ENCODE measurements at regions not wholly inside any gene's neighbourhood (a gene's known extent, or its start where the extent isn't known, plus 50 kb on each side); places are given as distances from the start of the nearest gene placed in this dataset.

DNA sequence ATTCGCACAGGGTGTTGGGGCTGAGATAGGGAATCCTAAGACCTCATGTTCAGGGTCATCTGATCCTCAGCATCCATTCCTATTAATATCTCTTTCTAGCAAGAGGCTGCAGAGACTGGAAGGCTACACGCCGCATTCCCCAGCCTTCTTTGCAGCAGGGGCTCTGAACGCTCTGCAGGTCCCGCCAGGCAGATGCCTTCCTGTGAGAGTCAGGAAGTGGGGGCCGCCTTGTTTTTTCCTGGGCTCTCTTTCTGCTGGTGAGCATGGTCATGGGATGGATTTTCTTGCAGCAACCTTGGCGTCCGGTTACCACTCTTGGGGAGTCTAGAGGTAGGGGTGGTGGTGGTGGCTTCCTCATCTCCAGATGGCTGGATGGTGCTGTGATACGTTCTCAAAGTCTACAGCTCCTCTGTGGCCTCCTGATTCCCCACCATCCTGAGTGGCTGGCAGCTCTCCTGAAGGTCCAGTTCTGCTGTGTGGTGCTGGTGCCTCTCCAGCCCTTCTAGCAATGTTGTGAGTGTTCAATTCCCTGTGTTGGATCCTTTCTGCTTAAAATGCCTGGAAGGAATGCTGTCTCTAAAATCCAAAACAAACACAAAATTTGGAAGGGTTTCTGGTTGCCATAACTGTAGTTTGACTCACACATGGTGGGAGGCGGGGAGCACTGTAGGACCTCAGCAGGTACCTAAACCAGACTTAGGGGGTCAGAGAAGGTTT, 111.9 kb downstream of the CEBPB start:
- DNase-seq, result no peak

DNA sequence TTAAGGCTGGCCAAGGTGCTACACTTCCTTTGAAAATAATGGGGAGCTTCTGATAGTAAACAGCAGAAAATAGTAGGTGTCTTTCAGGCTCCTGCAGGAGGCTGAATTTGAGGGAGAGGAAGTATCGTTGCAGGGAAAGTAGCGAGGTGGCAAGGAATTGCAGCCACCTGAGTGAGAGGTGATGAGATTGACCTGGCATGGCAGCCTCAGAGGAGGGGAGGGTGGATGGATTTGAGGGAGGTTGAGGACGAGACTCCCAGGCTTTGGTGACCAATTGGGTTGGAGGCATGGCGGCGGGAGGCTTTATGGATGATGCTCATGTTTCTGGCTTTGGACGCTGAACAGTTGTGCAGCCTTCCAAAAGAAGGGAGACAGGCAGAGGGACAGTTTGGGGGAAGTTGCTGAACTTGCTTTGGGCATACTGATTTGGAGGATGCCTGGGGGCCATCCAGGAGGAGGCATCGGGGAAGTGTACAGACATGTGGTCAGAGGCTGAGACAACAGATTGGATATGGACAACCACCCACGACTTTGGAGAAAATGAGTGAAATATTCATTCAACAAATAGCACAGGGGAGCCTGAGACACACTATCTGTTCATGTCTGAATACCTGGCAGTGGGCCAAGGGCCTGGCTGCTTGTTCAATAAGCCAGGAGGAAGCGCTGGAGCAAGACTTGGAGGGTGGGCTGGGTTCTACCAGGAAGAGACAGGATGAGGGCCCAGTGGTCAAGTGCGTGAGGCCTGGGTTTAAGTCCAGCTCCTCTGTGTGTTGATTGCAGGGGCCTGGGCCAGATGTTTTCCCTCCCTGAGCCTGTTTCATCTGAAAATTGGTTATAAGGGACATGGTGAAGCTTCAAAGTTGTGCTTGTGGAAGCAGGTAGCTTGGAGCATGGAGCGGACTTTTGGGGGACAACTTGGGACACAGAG, 113.2 kb downstream of the CEBPB start:
- no peak for DNase-seq

DNA sequence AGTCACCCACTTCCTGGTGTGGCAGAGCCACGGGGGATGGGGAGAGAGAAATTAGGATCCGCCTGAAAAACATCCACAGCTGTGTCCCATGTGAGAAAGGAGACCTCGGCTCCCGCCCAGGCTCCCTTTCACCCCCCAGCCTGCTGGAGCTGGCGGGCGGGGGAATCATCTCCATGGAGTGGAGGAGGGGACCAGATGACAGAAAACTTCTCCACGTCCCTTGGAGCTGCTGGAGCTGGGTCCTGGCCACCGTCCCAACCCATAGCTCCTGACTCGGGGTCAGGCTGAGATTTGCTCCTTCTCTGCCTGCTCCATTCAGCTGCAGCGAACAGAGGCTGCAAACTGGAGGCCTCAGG, 113.8 kb downstream of the CEBPB start:
- DNase-seq, result no peak

DNA sequence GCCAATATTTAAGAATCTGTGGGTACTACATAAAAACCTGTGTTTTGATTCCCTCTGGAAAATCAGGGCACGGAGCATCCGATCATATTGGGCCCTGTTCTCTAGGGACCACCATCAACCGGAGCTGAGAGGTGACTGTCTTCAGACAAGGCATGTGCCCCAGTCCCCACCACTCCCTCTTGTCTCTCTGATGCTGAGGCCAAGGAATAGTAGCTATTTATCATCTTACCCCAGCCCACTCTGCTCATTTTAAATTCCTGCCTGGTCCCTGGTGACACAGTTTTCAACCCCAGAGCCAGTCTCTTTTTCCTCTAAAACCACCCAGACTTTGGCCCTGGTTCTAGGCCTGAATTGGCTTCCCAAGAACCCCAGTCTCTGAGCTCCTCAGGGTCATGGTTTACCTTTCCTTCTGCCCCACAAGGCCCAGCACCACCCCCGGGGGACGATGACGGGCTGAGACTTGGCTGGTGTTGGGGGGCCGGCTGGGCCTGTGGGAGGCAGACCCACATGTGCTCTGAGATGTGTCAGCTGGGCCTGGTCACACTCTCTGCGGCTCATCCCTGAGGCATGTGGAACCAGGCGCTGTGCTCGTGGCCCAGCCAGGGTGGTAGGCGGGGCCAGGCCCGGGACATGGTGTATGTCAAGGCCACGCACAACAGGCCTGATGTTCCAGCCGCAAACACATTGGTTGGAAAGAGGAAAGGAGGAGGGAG, 114.4 kb downstream of the CEBPB start:
- no peak for DNase-seq

DNA sequence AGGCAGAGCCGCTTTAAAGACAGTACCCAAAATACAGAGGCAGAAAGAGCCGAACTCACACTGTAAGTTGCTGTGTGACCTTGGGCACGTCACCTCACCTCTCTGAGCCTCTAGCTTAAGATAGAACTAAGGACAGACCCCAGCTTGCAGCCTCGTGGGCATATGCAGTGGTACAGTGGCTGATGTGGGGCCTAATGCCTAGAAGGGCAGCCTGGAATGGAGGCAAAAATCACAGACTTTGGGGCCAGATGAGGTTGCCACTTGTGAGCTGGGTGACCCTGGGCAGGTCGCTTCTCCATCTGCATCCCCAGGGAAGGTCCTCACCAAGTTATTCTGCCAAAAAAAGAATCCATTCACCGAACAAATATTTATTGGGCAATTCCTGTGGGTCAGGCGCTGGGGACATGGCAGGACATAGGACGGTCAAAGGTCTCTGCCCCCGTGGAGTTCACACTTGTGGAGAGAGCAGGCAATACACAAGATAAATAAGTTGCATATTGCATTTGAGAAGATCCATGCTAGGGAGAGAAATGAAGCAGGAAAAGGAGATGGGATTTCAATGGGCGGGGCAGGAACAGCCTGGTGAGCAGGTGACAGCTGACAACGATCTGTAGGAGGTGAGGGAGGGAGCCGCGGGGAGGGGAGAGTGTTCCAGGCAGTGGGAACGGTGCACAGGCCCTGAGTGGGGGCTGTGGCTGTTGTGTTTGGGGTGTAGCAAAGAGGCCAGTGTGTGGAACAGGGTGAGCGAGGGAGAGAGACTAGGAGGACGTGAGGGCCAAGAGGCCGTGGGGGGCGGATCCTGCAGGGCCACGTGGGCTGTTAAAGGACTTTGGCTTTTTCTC, 115.2 kb downstream of the CEBPB start:
- DNase-seq, result no peak

DNA sequence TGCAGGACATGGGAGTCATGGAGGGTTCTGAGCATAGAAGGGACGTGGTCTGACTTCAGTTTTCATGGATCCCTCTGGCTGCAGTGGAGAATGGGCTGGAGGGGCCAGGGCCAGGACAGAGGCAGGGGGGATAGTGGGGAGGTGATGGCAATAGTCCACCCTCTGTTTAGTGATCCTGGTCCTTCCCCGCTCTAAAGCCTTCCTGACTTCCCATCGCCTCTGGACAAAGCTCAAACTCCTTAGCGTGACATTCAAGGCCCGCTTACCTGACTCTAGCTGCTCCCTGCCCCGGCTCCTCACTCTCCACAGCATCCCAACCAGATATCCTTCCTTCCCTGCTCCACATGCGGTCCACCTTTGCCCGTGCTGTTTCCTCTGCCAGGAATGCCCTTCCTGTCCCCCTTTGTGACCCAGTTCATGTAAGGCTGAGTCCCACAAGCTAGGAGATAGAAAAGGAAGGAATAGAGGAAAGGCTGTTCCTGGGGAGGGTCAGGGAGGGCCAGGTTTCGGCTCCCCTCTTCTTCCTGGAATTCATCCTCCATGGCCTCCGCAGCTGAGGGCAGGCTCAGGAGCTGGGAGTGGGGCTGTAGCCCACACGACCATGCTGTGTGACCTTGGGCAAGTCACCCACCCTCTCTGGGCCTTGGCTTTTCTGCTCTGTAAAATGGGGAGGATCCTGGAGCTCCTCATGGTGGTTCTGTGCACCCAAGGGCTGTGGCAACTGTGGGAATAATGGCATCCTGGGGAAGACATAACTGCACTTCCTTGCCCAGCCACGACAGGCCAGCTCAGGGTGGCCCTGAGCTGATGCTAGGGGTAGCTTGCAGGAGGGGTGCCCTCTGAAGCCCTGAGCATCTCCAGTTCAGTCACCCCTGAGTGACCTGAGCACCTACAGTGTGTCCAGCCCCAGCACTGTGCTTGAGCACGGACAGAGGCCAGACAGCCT, 116.1 kb downstream of the CEBPB start:
- DNase-seq, result no peak

DNA sequence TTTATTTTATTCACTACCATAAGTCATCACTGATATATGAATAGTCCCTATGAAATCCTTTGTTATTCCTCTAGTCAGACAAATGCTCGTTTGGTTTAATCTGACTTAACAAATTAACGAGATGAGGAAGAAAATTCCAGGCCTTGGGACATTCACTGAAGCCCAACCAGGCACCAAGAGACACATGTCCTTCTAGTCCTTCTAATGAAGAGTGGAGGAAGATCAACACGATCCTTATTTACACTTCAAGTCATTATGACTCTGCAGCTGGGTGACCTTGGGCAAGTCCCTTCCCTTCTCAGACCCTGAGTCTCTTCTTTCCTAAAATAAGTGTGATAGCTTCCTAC, 117.5 kb downstream of the CEBPB start:
- DNase-seq, result no peak

DNA sequence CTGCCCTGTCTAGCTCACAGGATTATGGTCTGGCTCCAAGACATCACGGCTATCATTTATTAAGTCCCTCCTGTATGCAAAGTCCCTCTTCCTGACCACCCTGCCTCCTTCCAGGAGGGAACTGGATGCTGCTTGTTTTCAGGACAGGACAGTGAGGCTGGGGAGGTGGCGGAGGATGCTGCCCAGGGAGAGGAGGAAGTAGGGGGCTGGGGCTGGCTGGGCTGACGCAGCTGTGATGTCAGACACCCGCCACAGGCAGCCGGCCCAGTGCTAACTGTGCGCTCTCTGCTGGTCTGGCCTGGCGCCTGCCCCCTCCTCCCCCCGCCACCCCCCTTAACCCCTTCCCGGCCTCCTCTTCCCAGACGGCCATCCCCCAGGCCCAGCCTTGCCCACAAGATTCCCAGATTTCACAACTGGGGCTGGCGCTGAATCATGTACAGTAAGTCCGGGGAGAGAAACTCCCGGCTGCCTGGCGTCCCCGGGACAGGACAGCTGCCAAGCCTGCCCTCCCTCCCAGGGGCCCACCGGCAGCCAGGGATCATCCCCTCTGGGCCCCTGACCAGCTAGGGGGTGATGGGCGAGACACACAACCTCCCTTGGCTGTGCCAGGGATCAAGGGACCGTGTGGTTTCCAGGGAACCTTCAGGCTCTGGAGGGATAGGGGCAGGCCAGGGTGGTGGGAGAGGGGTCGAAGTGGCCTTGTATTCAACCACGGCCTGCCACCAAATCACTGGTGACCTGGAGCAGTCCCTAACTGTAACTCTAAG, 118.1 kb downstream of the CEBPB start:
- DNase-seq, result no peak

DNA sequence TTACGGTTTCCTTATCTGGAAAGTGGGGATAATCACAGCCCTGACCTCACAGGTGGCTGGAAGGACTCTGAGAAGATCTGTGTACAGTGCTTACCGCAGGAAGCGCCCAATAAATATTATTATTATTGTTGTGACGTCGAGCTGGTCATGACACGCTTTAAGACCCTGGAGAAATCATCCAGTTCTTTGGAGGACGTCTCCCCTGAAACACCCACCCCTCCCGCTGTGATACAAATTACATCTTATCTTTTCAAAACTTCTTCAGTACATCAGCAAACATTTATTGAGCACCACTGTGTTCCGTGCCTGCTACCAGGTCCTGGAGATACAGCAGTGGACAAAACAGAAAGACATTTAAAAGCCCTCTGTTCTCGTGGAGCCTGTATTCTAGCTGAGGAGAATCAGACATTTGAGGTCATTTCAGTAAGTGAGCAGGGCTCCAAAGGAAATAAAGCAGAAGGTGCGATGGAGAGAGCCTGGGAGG, 118.7 kb downstream of the CEBPB start:
- no peak for DNase-seq

DNA sequence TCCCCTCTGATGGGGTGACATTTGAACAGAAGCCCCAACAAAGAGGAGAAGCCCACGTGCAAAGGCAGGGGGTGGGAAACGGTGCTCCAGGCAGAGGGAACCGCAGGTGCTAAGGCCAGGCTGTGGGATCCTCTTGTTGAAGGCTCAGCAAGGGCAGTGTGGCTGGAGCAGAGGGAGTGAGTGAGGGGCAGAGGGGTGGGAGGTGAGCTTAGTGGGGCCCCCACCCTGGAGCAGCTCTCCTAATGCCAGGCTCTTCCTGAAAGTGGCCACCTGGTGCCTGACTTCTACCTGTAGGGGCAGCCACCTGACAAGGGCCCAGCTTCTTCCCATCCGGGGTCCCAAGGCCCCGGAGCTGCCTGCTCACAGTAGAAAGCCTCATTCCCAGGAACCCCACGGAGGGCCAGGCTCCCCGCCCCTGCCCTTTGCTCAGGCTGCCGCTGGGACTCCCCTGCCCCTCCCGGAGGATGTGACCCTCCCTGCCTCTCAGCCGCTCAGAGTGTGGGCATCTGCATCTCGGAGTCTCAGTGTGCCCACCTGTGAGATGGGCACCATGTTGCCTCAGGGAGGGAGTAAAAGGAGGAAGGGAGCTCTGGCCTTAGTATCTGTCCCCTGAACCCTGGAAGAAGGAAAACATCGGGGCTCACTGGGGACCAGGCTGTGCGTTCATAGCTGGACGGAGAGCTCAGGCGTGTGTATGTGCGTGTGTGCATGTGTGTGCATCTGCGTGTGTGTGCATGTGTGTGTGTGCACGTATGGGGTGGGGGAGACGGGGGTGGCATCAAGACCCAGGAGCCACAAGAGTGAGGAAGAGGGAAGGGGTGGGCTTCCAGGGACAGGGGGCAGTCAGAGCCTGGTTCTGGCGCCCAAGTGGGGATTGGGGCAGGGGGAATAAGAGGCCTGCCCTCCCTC, 119.4 kb downstream of the CEBPB start:
- no peak for DNase-seq

DNA sequence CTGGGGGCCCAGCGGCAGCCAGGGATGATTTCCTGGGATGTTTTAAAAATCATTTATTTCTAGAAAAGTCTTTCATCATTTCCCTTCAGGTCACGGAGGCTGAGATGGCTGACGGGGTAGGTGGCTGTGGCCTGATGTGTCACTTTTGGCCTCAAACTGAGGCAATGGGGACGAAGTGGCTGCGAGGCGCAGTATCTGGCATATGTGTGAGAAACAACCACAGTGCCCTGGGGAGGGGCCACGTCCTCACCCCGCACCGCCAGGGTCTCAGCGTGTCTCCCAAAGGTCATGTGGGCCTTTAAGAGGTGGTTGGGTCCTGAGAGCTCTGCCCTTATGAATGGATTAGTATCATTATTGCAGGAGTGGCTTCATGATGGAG, 120.0 kb downstream of the CEBPB start:
- DNase-seq, result no peak

DNA sequence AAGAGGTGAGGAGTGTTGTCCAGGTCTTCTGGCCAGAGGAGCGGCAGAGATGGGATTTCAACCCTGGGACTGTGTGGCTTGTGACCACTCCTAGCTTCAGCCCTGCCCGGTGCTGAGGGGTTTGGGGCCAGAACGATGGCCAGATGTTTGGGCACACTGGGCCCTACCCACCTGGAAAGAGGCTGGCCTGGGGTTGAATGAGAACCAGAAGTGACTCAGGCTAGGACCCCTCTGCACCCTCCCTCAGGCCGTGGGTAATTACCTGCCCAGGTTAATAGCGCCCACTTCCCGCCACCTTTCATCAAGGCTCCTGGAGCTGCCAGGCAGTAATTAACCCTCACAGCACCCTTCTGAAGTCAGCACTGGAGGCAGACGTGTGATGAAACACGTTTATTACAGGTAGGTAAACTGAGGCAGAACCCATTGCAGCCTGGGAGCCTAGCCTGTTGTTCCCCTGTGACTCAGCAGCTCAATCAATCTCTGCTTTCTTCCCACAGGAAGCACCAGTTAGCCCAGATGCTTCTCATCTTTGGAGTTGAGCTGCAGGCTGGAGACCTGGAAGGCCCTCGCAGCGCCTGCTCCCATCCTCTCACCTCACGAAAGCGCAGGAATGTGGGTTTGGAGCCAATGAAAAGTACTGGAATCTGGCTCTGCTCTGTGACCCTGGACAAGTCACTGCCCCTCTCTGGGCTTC, 120.8 kb downstream of the CEBPB start:
- no peak for DNase-seq

DNA sequence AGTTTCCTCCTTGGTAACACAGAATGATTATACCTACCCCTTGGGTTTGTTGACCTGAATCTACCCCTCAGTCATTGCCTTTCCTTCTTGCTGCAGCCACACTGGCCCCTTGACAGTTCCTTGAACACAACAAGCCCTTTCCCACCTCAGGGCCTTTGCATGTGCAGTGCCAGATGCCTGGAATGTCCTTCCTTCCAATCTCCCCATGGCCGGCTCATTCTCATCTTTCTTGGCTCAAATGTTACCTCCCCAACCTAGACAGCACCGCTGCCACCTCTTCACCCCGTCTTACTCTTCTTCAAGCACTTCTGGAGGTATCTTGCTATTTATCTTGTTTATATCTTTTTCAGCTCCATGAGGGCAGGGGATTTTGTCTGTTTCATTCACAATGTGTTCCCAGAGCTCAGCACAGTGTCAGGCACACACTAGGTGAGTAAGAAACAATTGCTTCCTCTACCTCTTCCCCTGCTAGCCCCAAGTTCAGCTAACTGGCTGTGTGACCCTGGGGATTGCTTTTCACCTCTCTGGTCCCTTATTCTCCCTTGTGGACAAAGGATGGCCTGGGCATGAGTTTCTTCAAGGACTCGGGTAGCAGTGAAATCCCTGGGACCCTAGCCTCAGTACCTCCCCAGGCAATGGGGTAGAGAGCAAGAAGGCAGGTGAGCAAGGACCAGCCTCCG, 121.5 kb downstream of the CEBPB start:
- no peak for DNase-seq

DNA sequence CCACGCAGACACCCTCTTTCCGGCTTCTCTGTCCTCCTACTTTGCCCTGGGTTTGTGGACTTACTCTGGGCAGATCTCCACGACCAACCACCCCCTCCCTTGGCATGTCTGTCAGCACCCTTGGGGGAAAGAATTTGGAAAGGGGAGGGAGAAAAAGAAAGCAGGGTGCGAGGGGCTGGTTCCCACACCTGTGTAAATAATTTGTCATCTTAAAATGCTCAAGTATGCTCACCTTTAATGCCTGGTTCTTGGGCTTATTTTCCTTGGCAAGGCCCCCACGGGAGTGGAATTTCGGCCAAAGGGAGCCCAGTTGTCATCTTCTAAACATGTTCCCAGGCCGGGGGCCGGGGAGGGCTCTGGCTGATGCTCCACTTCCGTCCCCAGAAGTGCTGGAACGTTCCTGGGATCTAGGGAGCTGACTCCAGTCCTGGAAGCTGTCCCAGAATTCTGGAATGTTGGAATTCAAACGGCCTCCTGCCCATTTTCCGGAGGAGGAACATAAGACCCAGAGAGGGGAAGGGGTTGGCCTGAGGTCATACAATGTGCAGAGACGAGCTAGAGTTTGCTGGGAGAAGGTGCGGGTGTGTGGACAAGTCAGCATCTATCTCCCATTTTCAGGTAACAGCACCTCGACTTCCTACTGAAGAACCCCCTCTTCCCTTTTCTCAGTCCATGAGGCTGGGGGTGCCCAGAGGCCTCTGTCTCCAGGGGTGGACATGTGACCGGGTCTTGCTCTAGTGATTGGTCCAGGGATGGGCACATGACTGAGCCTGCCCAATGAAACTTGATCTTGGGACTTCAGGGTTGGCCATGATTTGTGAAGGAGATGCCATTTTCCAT, 122.3 kb downstream of the CEBPB start:
- no peak for DNase-seq

DNA sequence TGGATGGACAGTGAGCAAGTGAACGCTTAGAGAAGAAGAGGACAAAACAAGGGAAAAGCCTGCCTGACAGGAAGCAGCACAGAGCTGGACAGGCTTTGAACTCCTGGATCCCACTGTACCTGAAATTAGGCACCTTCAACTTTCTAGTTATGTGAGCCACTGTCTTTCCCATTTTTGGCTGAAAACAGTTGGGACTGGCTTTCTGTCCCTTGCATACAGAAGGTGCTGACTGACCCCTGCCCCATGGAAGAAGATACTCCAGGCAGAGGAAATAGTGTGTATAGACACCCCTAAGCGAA, 122.8 kb downstream of the CEBPB start:
- DNase-seq, result no peak

DNA sequence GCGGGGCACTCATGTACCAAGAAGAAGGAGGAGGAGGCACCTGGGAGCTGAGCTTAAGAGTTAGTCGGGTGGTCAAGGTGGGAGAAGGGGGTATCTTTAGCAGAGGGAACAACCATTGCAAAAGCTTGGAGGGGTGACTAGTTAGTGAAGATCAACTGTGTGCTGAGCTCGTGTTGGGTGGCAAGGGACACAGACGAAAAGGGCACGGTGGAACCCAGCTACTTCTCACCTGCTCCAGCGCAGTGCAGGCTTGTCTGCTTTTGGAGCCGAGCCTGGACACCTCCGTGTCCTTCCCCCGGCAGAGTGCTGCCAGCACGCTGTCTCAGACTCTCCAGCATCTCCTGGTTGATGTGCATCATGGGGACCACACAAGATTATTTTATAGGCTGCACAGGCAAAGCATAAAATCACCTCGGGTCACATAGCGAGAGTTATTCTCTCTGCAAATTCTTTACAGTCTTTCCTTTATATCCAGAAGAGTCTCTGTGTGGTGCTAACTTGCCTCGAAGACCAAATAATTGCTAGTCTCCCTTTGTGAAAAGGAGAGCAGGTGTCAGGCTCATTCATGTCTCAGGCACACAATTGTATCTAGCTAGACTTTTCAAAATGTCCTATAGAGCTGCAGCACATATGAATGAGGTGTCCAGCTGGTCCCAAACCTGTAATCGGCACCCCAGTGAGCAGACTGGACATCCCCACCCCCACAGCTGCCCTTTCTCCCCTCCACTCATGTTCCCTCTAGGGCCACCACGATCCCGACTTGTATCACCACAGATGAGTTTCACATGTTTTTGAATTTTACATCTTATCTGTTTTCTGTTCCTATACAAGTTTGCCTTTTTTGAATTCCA, 123.4 kb downstream of the CEBPB start:
- DNase-seq, result no peak

Data from NCI-H2081 treated with DMSO at 0.1 percent for 48 hours (cell line).